PC-3 (cell line): ENCODE measurements at regions not wholly inside any gene's neighbourhood (a gene's known extent, or its start where the extent isn't known, plus 50 kb on each side); places are given as distances from the start of the nearest gene placed in this dataset.

Source experiments
- ATAC-seq: fragments of 200-7000 bp; cut with Tn5 transposase; 2 replicates; pipeline ENCODE4 v1.9.1; 2020; ENCODE audit warnings: mild to moderate bottlenecking, moderate library complexity
- BruUV-seq: library from RNA; stranded (reverse); fragments of 400-500 nt; replicated peaks from 2 replicates; lab custom pipeline; 2021; lab: Mats Ljungman, UMichigan
- CTCF ChIA-PET: fragments of 300-600 bp; sonication (Branson Sonifier 250); formaldehyde crosslinking; loops from one replicate; lab custom pipeline; 2022; ENCODE audit warnings: antibody characterized with exemption; lab: Charles Lee
- POLR2A ChIA-PET: fragments of 300-600 bp; sonication (Branson Sonifier 250); formaldehyde crosslinking; loops from one replicate; lab custom pipeline; 2022; ENCODE audit warnings: antibody characterized with exemption; ENCODE audit not compliant: unreplicated experiment; lab: Charles Lee
- DNase-seq: peaks from one replicate; pipeline ENCODE4 v3.0.0-alpha.2; 2015
- H2AFZ ChIP-seq: fragments of 300-600 bp; sonication (generic); 2 replicates; pipeline ENCODE4 v1.6.0; 2016; ENCODE audit warnings: antibody characterized with exemption, low read length
- H3F3A ChIP-seq: fragments of 300-600 bp; sonication (generic); one replicate; pipeline ENCODE4 v1.6.0; 2017; ENCODE audit warnings: antibody characterized with exemption, low read length, control low read depth, mild to moderate bottlenecking; ENCODE audit not compliant: unreplicated experiment
- H3K27ac ChIP-seq: fragments of 300-600 bp; sonication (generic); 2 replicates; pipeline ENCODE4 v1.5.1; 2016; ENCODE audit warnings: mild to moderate bottlenecking, low read length
- H3K27me3 ChIP-seq: fragments of 300-600 bp; sonication (generic); 2 replicates; pipeline ENCODE4 v1.6.1; 2016; ENCODE audit warnings: low read length, mixed read lengths
- H3K36me3 ChIP-seq: fragments of 300-600 bp; sonication (generic); 2 replicates; pipeline ENCODE4 v1.6.1; 2016; ENCODE audit warnings: low read depth, mixed run types, low read length, mixed read lengths
- H3K4me1 ChIP-seq: fragments of 300-600 bp; sonication (generic); 2 replicates; pipeline ENCODE4 v1.5.1; 2016; ENCODE audit warnings: low read length; ENCODE audit not compliant: insufficient read depth
- H3K4me2 ChIP-seq: fragments of 300-600 bp; sonication (generic); 2 replicates; pipeline ENCODE4 v1.6.0; 2016; ENCODE audit warnings: low read length
- H3K4me3 ChIP-seq: fragments of 300-600 bp; sonication (generic); 2 replicates; pipeline ENCODE4 v1.5.1; 2016; ENCODE audit warnings: mild to moderate bottlenecking, low read length, mixed read lengths
- H3K79me2 ChIP-seq: fragments of 300-600 bp; sonication (generic); 2 replicates; pipeline ENCODE4 v1.6.1; 2017; ENCODE audit warnings: low read length, mixed read lengths
- H3K9ac ChIP-seq: fragments of 300-600 bp; sonication (generic); 2 replicates; pipeline ENCODE4 v1.6.0; 2016; ENCODE audit warnings: mild to moderate bottlenecking, low read length
- H3K9me2 ChIP-seq: fragments of 300-600 bp; sonication (generic); replicated peaks from 2 replicates; pipeline ENCODE4 v1.6.1; 2016; ENCODE audit warnings: mixed run types, low read length, mixed read lengths
- H3K9me3 ChIP-seq: fragments of 300-600 bp; sonication (generic); 2 replicates; pipeline ENCODE4 v1.6.1; 2016; ENCODE audit warnings: low read length, mixed read lengths
- H4K20me1 ChIP-seq: fragments of 300-600 bp; sonication (generic); 2 replicates; pipeline ENCODE4 v1.6.1; 2016; ENCODE audit warnings: low read length, mixed read lengths
- CTCF ChIP-seq: fragments of 300-600 bp; sonication (generic); conservative IDR thresholded peaks from 2 replicates; pipeline ENCODE4 v1.5.1; 2017; ENCODE audit warnings: antibody characterized with exemption, low read depth, mild to moderate bottlenecking, low read length
- EZH2 ChIP-seq: fragments of 300-600 bp; sonication (generic); IDR thresholded peaks from one replicate; pipeline ENCODE4 v1.6.1; 2017; ENCODE audit warnings: antibody characterized with exemption, mild to moderate bottlenecking, low read length; ENCODE audit not compliant: unreplicated experiment
- EZH2phosphoT487 ChIP-seq: fragments of 300-600 bp; sonication (generic); IDR thresholded peaks from 2 replicates; pipeline ENCODE4 v1.6.1; 2018; ENCODE audit warnings: mild to moderate bottlenecking, antibody characterized with exemption, low read length, borderline replicate concordance
- intact Hi-C: fragments of 100-400 bp; cut with micrococcal nuclease; formaldehyde crosslinking; loops from 2 replicates; pipeline ENCODE4 v1.9.0; 2023

GRCh38 chr15:97023488-97023844, 693.0 kb downstream of the NR2F2 start:
- TF ChIP-seq CTCF (no peak), EZH2 (no peak)
- CTCF ChIA-PET, result no interaction called here
- POLR2A ChIA-PET, result no interaction called here
- no TSS peak for BruUV-seq
- no peaks in the 10 kb centered on the region for H4K20me1 ChIP-seq
- H3K9me2 ChIP-seq, result no peaks in the 10 kb centered on the region
- H3K4me1 ChIP-seq, result no peaks in the 10 kb centered on the region
- no peak for DNase-seq
- H3F3A ChIP-seq, result no peaks in the 10 kb centered on the region
- H3K79me2 ChIP-seq, result no peaks in the 10 kb centered on the region
- no peak overlapping the region for H3K9ac ChIP-seq
- intact Hi-C loops, result no loop called here
- H3K4me2 ChIP-seq, result no peak overlapping the region
- H3K4me3 ChIP-seq, result no peak overlapping the region
- H2AFZ ChIP-seq, result no peak overlapping the region
- no peaks in the 10 kb centered on the region for H3K36me3 ChIP-seq
- no peak for ATAC-seq
- no peaks in the 10 kb centered on the region for H3K9me3 ChIP-seq
- H3K27ac ChIP-seq, result no peak overlapping the region
- no peaks in the 10 kb centered on the region for H3K27me3 ChIP-seq

- ATAC-seq, result no peak
- intact Hi-C loops, result no loop called here
Measured at GRCh38 chr15:97026781-97027180, 696.3 kb downstream of the NR2F2 start.

DNA sequence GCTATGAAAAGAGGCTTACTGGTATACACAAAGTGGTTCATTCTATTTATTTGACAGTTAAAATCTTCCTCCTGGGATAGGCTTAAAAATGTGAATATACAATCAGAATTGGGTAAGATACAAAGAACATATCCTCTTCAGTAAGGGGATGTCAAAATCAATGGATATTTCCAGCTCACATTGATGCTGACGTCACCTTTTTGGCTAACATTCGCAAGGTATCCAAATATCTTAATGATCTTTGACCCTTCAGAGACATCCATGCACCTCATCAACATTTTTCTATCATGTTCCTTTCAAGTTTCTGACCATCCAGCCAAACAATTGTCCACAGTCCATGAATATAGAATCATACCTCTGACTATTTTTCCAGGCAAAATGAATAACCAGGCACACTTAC, 697.3 kb downstream of the NR2F2 start:
- intact Hi-C loops, result no loop called here
- Histone ChIP-seq H3K9ac (no peak overlapping the region), H3K4me3 (no peak overlapping the region), H3K9me2 (no peaks in the 10 kb centered on the region), H3K36me3 (no peaks in the 10 kb centered on the region), H3K79me2 (no peaks in the 10 kb centered on the region), H3K27ac (no peak overlapping the region), H3K4me1 (no peaks in the 10 kb centered on the region), H3K4me2 (no peak overlapping the region), H2AFZ (no peak overlapping the region), H3K9me3 (no peaks in the 10 kb centered on the region), H3K27me3 (no peaks in the 10 kb centered on the region), H4K20me1 (no peaks in the 10 kb centered on the region), H3F3A (no peaks in the 10 kb centered on the region)
- BruUV-seq, result no TSS peak
- TF ChIP-seq EZH2 (no peak), CTCF (no peak), EZH2phosphoT487 (no peak)
- CTCF ChIA-PET, result no interaction called here
- POLR2A ChIA-PET, result no interaction called here
- DNase-seq (no peak), ATAC-seq (no peak)

More at GRCh38 chr15:97026781-97027180, 696.3 kb downstream of the NR2F2 start:
- Histone ChIP-seq H3K9me3 (no peaks in the 10 kb centered on the region), H3K9me2 (no peaks in the 10 kb centered on the region), H3K79me2 (no peaks in the 10 kb centered on the region), H3K4me3 (no peak overlapping the region), H4K20me1 (no peaks in the 10 kb centered on the region), H3K4me1 (no peaks in the 10 kb centered on the region), H3K4me2 (no peak overlapping the region), H3K36me3 (no peaks in the 10 kb centered on the region), H3K27ac (no peak overlapping the region), H3F3A (no peaks in the 10 kb centered on the region), H3K27me3 (no peaks in the 10 kb centered on the region), H3K9ac (no peak overlapping the region), H2AFZ (no peak overlapping the region)
- CTCF ChIA-PET, result no interaction called here
- no peak for DNase-seq
- no TSS peak for BruUV-seq
- POLR2A ChIA-PET, result no interaction called here
- TF ChIP-seq EZH2 (no peak), CTCF (no peak), EZH2phosphoT487 (no peak)
